Epithelial cell of prostate (primary cell): ENCODE measurements at regions not wholly inside any gene's neighbourhood (a gene's known extent, or its start where the extent isn't known, plus 50 kb on each side); places are given as distances from the start of the nearest gene placed in this dataset.

Source experiments
- DNase-seq: peaks from one replicate; pipeline ENCODE4 v3.0.0-alpha.2; 2011; ENCODE audit warnings: low read depth, low spot score
- H3K27ac ChIP-seq: fragments of 450-650 bp; 2 replicates; pipeline ENCODE4 v1.5.1; 2017; ENCODE audit warnings: mild to moderate bottlenecking

GRCh38 chr3:119091936-119092677, 53.9 kb upstream of the TEX55 start:
- H3K27ac ChIP-seq: no peak overlapping the region
- no peak for DNase-seq

DNA sequence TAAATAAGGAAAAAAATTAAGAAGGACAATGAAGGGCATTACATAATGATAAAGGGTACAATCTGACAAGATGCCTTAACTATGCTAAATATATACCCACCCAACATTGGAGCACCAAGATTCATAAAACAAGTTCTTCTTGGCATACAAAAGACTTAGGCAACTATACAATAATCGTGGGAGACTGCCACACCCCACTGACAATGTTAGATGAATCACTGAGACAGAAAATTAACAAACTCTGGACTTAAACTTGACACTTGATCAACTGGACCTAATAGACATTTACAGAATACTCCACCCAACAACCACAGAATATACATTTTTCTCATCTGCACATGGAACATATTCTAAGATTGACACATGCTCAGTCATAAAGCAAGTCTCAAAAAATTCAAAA, 53.2 kb upstream of the IGSF11 start:
- H3K27ac ChIP-seq: no peak overlapping the region
- DNase-seq: no peak

- no peak for DNase-seq
- no peak overlapping the region for H3K27ac ChIP-seq
Observed at GRCh38 chr3:119085070-119085439, 50.4 kb upstream of the IGSF11 start.

DNA sequence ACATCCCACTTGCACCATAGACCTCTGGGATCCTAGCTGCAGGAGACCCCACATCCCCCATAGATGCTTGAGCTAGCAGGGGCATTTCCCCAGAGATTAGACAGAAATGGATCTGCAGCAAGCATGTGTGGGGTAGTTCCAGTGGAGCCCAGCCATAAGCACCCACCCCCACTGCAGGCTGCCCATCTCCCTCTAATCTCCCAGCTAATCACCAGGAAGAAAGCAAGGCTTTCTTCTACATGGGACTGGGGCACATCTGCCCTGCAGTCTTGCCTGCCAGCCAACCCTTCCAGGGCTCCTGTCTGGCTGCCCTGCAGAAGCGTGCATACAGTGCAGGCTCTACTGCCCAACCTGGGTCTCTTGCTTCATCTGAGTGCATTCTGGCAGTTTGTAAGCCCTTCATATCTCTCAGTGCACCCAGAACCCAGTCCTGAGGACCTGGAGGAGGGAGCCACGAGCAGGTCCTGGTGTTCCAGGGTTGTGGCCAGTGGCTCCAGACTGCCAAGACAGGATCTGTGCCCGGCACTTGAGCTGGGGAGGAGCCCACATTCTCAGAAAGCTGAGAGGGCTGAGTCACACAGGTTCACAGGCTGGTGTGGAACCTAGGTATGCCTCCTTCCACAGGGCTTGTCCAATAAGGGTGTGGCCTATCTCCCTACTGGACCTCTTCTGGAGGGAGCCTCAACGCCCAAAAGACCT, 49.9 kb upstream of the IGSF11 start:
- no peak overlapping the region for H3K27ac ChIP-seq
- peak; percentile 34 for DNase-seq
